ENCODE measurements at regions not wholly inside any gene's neighbourhood (a gene's known extent, or its start where the extent isn't known, plus 50 kb on each side); places are given as distances from the start of the nearest gene placed in this dataset.
"Not testable (repeated sequence)": the region's sequence is repeated elsewhere in the genome, so short reads cannot be mapped to it uniquely, and the experiment has no call there.

DNA sequence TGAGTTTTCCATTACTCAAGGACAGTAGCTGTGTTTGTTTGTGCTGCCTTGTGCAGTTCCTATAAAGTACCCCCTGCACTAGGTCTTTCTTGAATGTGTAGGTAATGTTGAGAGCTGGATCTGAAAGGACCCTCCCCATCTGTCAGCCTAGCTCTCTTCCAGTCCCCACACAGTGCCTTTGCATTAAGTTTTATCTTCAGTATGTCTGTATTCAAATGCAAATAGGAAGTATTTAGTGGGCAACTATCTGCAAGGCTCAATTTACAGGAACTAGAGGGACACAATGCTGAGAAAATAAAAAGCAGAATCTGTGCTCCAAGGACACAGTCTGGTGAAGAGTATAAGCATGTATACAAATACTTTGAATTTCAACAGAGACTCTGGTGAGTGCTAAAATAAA is 558.5 kb downstream of the RFC3 start:
- DNase-seq = no peak

DNA sequence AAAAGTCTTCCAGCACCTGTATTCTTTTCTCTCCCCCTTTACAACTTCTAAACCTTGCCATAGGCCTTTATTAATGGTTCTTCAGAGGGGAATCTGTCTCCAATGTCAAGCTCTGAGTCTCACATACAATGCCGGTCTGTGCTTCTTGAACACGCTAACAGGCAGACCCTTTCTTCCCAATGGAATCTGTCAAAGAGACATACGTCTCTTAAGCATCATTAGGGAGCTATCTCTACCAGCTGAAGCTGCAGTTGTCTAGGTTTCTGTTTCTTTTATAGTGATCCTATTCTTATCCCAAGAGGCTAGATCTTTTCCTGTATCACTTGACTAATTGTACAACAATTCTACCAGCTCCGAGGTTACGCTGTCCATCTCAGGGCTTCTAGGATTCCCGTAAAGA is 560.8 kb upstream of the NBEA start:
- no peak for DNase-seq

DNA sequence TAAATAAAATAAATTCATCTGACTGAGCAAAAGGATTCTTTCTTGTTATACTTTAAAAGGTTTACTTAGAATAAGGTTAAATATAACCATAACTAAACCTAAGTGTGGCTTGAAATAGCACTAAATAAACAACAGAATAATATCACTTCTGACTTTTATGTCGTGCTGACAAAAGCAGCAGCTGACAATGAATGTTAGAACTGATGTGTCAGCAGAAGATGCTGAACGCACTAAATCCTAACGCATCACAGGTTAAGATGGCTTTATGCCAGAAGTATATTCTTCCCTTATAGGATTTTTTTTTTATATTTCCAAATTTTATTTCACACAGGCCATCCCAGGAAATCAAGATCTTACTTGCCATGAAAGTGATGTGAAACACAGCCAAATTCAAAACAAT is 558.3 kb upstream of the NBEA start:
- no peak for DNase-seq

DNA sequence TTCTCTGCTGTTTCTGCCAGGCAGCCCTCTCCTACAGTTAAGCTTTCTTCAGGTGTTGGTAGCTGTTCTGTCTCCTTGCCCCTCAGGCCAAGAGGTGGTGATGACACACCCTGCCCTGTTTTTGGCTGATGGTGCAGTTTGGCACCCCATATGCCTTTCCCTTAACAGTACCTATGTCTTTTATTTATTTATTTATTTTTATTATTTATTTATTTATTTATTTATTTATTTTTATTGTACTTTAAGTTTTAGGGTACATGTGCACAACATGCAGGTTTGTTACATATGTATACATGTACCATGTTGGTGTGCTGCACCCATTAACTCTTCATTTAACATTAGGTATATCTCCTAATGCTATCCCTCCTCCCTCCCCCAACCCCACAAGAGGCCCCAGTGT is 555.8 kb upstream of the NBEA start:
- not testable (repeated sequence) for DNase-seq

DNA sequence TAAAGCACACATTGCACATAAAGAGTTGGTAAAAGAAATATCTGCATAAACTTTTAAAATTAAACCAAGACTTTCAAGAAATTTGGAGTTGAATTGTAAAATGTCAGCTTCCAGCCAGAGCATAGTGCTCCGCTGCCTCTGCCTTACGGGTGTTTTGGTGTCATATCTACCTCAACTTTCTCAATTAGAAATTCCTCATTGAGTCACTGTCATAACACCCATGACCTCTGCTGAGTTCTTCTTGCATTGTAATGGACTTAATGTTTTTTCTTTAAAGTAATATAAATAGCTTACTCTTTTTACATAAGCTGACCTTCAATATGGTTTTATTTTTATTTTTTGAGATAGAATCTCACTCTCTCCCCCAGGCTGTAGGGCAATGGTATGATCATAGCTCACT is 551.0 kb upstream of the NBEA start:
- DNase-seq = no peak

DNA sequence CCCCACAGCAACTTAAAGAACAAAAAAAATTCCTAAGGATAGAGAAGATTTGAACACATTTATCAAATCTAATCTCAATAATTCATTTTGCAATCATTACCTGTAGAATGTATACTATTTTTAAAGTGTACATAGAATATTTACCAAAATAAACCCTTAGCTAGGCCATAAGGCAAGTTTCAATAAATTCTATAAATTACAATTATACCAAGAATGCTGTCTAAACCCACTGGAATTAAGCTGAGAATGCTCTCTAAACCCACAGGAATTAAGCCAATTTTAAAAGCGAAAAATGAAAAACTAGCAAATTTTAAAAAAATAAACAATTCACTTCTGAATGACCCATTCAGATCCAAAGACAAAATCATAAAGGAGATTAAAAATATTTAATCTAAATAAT is 540.4 kb upstream of the NBEA start:
- DNase-seq = no peak

DNA sequence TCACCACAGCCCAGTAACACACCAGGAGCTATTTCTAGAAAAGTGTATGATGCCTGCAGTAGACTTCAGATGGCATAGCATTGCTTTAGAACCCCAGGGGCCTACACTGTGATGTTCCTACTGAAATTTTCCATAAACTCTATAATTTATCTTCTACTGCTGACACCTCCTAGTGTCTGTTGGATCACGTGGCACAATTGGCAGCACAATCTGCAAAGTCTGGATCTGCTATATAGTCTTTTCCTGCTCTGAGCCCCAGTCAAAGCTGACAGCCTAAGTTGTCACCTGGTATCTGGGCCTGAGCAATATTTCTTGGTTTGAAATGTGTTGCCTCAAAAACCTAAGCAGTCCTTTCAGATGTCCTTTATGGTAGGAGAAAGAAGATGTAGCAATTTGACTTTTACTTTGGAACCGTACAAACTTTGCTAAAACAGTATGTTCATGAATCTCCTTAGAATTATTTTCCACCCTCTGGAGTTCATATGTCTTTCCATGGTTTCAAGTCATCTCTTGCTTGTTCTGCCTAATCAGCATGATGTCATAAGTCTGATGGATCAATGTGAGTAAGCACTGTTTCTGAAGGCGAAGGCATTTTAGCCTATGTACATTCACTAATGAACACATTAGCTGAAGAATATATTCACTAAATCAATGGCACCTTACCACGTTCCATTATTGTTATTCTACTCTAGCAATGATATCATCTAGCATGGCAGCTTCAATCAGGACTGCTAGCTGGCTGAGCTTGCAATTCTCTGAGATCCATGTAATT is 536.5 kb upstream of the NBEA start:
- DNase-seq = no peak

DNA sequence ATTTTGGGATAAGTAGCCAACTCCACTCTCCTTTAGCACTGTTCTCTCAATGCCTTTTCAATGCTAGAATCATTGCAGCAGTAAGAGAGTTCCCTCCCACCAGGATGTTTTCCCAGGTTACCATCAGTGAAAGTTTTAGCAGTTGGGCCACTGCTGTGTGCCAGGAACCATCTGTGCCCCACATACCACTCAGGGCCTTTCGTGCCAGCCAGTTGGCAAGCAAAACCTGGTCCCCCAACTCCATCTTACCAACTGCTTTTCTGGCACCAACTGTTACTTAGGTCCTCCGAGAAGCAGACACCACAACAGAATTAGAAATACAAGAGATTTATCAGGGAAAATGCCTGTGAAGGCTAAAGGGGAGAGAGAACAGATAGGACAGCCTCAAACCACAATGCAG is 533.4 kb upstream of the NBEA start:
- DNase-seq = no peak

DNA sequence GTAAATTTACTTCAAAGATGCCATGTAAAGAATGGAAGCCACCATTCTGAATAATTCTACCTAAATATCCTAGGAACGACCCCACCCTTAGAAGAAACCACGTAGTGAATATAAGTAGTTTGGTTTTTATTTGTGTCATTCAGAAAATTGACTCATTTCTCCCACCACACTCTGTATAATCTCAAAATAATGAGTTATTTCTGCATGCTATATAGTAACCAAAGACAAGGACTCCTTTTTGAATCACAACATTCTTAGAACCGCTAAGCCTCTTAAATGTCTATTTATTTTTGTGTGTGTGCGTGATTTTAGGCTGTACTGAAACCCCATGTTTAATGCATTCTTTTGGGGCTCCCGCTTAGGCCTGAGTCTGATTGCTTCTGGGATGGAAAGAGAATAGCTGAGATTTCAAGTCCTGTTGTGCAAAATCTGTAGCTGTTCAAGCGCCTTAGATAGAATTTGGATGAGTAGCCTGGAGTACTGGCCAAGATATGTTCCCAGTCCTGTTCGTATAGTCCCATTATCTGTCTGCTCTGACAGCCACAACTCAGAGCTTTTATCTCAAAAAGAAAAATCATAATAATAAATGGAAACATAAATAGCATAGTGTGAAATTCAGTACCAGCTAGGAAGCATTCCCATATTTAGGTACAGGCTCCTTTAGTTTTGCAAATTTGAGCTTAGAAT is 532.4 kb upstream of the NBEA start:
- DNase-seq = no peak

DNA sequence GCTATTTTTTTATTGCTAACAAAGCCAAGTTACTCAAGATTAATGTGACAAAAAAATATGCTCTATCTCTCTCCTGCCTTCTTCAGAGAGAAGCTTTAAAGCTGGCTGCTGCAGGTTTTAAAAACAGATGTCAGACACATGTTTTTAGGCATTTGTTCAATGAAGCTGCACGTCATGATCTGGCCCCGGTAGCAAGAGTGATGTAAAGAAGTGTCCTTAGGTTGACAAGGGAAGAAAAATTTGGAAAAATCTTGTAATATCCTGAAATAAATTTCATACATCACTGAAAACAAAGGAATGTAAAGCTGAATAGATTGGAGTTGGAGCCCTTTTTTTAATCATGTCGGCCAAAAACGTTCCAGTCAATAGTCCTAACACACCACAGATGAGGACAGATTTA is 531.4 kb upstream of the NBEA start:
- DNase-seq = no peak

DNA sequence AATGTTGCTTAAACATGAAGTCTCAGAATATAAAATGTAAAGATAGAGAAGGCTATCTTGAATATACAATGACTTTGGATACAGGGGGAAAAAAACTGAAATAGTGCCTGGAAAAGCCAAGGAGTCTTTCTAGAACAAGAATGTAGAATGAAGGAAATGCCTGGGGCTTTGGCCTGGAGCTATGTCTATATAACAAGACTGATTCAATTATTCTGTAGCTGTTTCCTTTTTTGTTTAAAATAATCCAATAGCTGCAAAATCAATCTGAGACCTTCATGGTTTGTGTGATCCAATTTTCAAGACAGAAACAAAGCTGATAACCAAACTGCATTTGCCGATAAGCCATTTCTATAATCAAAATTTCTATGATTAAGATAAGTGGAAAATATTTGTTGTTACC is 530.9 kb upstream of the NBEA start:
- no peak for DNase-seq

DNA sequence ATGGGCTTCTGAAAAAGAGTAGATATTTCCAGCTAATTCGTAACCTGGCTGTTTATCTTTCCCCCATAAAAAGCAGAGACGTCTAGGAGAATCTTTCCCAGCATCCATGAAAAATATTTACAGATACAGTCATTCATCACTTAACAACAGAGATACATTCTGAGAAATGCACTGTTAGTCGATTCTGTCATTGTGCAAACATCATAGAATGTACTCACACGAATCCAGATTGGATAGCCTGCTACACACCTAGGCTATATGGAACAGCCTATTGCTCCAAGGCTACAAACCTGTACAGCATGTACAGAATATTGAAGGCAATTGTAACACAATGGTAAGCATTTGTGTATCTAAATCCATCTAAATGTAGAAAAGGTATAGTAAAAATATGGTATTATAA is 530.2 kb upstream of the NBEA start:
- no peak for DNase-seq

DNA sequence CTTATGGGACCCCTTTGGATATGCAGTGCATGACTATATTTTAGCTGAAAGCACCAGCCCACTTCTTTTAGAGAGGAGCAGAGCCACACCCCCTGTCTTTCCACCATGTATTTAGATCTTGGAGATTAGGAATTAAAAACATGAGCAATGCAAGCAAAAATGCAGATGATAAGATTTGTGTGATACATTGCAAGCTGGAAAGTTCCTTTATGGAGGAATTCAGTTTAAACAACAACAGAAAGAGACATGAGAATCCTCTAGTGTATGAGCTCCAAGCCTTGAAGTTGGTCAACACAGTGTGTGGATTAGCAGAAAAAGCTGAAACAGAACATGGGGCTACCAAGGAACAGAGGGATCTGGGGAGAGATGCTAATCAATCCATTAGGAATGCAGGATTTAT is 529.8 kb upstream of the NBEA start:
- no peak for DNase-seq

DNA sequence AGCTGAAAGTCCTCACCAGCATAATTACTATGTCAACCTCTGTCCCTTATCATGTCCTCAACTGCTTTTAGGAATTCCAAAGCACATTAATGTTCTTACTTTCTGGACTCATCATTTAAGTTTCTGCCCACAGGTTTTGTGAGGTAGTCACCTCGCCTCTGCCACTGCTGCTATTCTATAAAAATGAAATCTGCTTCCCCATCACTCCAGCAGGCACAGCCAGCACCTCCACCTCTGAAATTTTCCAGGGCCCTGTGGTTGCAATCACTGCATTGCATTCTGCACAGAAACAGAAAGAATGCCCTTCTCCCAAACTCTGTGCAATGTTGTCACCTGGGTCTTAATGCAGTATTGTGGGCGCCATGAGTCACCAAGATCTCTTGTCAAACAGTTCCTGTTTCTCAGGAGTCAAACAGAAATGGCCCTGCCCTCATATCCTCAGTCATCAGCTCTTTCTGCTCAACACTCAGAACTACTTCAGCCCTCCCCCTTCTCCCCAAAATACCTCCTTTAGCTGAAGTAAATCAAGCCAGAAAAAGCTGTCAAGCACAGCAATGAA is 529.2 kb upstream of the NBEA start:
- DNase-seq = no peak

DNA sequence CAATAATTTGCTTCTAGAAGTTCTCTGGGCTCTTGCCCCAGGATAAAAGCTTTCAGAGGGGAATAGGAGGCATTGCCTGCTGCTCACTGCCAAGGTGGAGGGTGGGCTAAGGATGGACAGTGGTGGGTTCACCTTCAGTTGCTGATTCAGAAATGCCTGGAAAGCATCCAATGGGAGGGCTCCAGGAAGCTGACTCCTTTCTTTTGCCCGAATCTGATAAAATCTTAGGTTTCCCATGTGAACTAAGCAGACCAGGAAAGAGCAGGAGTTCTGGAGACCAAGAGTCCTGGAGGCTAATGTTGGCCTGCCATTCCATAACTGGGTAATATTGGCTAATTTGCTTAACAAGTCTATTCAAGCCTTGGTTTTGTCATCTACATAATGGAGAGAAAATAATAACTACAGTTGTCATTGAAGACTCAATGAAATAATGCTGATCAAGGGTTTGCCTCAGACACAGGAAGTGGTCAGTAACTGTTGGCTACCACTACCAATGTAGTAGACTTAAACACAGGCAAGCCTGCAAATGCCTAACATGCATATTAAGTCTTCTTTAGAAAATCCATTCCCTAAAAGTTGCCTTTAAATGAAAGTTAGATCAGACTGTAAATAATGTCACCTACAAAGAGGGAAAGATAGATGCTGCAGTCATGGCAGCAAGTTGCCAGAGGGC is 528.4 kb upstream of the NBEA start:
- no peak for DNase-seq

DNA sequence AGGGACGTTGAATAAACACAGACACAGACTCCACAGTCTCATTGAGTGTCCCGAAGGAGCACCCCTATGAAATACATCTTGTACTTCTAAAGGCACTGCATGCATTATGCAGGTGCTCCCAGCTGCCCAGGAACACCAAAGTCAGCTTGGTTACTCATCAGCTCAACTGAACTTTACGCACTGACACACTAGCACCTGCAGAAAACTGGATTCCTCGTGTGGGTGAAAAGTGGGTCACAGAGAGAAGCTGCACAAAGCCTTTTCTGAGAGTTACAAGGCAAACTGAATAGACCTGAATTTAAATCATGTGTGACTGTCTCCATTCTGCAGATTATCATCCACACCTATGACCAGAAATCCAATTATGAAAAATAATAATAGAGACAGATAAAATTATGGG is 527.5 kb upstream of the NBEA start:
- no peak for DNase-seq

DNA sequence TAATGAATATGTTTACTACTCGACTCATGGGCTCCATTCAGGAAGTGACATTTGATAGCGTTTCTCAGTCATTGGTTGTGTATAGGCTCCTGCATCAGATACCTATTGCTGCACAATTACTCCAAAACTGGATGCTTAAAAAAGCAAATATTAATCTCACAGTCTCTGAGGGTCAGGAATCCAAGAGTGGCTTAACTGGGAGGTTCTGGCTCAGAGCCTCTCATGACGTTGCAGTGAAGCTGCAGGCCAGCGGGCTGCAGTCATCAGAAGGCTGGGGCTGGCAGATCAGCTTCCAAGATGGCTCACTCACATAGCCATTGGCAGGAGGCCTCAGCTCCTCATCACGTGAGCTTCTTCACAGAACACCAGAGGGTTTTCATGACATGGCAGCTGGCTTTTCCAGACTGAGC is 525.1 kb upstream of the NBEA start:
- no peak for DNase-seq

DNA sequence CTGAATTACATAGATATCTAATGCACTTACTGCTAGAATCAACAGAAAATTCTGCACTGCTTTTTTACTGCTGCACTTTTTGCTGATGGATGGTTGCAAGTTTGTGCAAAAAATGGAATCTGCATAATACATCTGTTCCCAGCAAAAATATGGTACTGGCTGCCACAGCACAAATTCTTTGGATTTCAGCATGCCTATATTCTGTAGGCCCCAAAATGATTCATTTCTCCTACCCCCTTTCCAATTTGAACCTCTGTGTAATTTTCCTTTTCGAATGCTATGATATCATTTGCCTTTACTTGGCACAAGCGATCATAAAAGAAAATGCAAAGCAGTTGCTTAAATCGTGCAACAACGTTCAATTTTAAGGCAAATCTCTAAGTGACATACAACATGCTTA is 524.2 kb upstream of the NBEA start:
- no peak for DNase-seq

DNA sequence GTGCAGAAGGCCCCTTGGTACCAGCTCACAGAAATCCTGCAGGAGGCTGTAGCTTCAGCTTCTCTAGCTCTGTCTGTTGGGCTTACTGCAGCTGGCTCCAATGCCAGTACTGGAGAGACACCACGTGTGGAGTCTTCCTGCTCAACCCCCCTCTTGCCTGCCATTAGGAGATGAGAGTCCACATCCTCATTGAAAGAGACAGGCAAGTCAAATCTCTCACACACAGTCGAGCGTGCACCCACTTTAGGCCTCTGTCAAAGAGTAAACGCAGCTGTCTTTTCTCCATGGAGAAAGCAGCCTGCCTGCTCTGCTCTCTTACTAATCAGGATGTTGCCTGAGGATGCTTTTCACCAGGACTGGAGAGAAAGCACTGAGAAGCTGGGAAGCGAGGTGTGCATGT is 523.0 kb upstream of the NBEA start:
- no peak for DNase-seq

DNA sequence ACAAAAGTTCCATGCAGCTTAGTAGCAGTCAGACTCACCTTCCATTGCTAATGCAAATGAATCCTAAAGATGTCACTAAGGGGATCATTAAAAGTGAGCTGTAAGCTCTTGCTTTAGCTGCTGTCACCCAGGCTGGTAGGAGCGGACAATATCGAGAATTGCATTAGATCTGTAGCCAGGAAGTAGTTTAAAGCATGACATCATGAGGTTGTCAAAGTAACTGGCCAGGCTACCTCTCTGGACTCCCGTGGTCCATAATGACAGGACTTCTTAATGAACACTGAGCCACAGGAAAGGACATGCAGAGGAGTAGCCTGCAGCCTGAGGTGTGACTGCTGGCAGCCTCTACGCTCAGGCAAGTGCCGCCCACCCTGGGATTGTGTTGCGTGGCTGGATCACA is 522.3 kb upstream of the NBEA start:
- DNase-seq = no peak

DNA sequence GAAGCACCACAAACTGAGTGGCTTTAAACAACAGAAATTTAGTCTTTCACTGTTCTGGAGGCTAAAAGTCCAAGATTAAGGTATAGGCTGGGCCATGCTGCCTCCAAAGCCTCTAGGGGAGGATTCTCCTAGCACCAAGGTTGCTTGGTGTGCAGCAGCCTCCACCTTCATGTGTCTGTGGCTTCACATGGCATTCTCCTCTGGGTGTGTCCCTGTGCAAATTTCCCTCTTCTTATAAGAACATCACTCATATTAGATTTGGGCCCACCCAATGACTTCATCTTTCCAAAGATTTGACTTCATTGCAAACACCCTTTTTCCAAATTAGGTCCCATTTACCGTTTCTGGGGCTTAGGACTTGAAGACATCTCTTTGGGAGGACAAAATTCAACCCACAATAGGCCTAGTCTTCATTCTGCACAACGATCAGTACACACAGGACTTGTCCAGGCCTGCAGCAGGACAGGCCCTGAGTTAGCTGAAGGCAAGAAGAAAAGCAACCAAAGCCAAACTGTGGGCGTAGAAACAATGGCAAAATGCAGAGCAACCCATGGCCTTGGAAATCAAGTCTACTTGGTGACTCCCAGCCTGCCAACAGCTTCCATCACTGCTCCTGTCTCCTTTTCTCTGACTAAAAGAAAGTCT is 521.2 kb upstream of the NBEA start:
- DNase-seq = no peak

DNA sequence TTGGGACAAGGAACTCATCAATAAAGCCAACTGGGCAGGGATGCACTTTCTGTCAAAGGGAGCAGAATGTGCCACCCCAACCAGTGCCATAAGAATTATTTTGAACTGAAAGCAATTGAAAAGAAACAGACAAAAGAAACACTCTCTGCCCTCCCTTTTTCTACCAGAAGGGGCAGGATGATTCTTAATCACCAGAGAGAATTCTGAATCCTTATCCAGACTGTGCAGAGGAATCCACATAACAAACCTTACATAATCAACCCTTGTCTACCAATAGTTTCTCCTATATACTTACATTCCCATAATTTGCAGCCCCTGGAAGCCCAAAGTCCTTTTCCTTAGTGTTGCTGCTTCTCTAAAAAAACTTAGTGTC is 520.7 kb upstream of the NBEA start:
- DNase-seq = no peak

DNA sequence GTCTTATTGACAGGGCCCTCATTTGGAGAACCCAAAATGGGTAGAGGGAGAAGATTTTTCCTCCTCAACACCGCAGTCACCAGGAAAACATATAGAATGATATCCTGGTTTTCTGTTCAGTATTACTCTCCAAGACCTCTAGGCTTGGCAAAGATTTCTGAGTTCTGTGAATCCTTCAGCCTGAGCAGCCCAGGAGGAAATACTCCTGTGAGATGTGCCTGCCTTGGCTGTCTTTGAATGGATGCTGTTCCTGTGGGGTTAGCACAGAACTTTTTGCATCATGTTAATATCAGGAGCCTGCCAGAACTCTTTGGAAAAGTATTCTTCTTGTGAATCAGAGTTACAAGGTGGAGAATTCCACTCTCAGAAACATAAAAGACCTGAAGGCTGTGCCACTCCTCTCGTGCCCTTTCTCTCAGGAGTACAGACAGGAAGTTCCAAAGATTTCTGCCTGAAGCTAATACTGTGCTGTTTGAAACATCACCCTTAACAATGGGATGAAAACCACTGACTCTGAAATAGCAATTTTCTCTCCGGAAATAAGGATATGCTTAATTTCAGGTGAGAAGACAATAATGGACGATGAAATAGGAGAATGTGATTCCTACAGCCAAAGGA is 520.1 kb upstream of the NBEA start:
- no peak for DNase-seq

All from activated naive CD4-positive, alpha-beta T cell treated with anti-CD3 and anti-CD28 coated beads, Interleukin-2, amount 50 U/mL, for 16 hours (primary cell).